ENCODE measurements at regions not wholly inside any gene's neighbourhood (a gene's known extent, or its start where the extent isn't known, plus 50 kb on each side); places are given as distances from the start of the nearest gene placed in this dataset.

DNA sequence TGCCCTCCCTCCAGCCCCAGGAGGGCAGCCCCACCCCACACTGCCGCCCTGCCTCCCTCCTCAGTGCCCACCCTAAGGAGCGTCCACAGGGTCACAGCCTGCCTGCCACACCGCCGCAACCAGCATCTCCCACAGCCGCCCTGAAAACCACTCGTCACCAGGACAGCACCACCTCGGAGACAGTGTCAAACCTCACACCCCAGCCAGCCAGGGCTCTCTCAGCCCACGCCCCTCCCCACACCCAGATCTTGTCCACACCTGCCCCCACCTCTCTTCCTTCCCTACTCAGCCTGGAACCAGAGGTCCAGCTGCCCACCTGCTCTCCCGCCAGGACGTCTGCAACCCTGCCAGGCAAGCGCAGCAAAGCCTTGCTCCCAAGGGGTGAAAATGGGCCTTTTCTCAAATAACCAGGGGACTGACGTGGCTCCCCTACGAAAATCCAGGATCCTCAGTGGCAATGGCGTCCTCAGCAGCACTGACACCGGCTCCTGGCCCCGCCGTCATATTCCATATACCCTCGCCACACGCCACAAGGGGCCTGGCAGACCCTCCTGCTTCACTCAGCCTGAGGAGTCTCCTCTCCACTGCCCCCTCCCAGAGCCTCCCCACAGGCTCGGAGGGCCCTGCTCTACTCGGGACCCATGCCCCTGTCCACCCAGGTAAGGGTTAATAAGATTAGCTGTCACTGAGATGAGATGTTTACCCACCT is 71.0 kb upstream of the ADAMTS2 start:
- Mint-ChIP-seq H3K4me1 (no peaks in the 10 kb centered on the region), H3K27me3 (peaks cover 12% of the 10 kb centered on the region), H3K9me3 (no peaks in the 10 kb centered on the region), H3K4me3 (no peak overlapping the region), H3K36me3 (ENCODE audit: low read depth) (no peaks in the 10 kb centered on the region), H3K27ac (no peak overlapping the region)
- TF ChIP-seq, protein P1, sequence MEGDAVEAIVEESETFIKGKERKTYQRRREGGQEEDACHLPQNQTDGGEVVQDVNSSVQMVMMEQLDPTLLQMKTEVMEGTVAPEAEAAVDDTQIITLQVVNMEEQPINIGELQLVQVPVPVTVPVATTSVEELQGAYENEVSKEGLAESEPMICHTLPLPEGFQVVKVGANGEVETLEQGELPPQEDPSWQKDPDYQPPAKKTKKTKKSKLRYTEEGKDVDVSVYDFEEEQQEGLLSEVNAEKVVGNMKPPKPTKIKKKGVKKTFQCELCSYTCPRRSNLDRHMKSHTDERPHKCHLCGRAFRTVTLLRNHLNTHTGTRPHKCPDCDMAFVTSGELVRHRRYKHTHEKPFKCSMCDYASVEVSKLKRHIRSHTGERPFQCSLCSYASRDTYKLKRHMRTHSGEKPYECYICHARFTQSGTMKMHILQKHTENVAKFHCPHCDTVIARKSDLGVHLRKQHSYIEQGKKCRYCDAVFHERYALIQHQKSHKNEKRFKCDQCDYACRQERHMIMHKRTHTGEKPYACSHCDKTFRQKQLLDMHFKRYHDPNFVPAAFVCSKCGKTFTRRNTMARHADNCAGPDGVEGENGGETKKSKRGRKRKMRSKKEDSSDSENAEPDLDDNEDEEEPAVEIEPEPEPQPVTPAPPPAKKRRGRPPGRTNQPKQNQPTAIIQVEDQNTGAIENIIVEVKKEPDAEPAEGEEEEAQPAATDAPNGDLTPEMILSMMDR (IDR thresholded peaks at IDR 0.05): no peak
- POLR2A ChIA-PET: no interaction called here
- CTCF ChIA-PET: no interaction called here
- ATAC-seq (ENCODE audit: low read depth): no peak
- no peak for DNase-seq
- intact Hi-C loops (cut with micrococcal nuclease): no loop called here

DNA sequence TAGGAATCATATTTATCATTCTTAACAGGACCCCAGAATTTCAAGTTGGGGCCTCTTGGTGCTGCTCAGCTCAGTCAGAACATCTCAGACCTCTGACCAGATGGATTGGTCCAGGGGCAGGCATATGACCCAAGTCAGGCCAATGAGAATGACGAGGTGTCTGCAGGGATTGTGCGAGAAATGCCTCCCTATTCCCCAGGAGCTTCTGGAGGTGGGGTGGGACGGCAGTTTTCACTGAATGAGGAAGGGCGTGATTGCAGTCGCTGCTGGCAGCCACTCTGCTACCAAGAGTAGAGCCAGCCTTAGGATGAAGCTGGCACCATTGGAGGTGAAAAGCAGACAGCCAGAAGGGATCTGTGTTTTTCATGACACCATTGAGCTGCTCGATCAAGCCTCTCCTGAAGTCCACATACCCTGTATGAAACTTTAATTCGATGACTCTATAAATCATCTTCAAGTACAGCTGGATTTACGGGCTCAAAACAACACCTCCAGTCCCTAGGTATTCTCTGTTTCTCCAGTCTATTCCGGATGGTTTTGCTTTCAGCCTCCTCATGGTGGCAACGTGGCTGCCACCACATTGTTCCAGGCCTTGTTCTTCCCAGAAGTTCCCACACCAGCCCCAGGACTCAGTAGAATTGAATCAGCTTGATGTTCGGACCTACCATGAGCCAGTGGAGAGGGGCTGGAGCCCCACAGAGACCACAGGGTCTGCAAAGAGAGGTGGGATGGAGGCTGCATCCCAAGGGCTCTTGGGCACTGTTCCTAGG is 70.2 kb upstream of the ADAMTS2 start:
- POLR2A ChIA-PET: no interaction called here
- Mint-ChIP-seq H3K9me3 (no peaks in the 10 kb centered on the region), H3K27me3 (peaks cover 12% of the 10 kb centered on the region), H3K4me3 (no peak overlapping the region), H3K27ac (no peak overlapping the region), H3K36me3 (ENCODE audit: low read depth) (no peaks in the 10 kb centered on the region), H3K4me1 (no peaks in the 10 kb centered on the region)
- DNase-seq (no peak), ATAC-seq (ENCODE audit: low read depth) (no peak)
- TF ChIP-seq, protein P1 (IDR thresholded peaks at IDR 0.05): no peak
- CTCF ChIA-PET: no interaction called here
- intact Hi-C loops (cut with micrococcal nuclease): no loop called here

DNA sequence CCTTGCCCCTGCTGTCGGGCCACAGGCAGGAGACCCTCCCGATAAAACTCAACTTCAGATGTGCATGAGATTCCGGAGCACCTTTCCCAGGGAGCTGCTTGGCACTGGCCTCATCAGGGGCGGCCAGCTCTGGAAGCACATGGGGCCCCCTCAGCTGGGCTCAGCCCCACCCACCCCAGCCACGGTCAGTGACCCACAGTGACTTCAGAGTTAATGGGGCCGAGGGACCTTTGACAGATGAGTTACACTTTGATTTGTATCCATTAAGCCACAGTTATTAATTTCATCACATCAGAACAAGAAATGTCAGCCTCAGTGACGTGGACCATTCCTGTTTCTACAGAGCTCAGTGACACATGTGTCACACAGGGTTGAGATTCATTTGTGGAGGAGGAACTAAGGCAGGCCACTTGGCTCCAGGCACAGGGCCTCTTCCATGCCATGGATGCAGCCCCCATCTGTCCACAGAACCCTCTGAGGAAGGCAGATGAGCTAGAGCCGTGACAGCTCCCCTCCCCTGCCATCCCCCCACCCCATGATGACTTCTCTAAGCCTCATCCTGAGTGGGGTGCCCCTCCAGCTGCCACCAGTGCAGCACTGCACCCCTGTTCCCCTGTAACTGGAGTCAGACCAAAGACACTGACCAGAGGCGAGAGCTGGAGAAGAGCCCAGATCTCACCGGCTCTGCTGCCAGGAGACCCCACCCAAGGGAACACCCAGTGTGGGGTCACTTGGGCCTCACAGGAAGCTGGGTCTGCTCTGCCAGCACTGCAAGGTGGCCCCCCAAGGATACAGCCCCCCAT is 69.4 kb upstream of the ADAMTS2 start:
- Mint-ChIP-seq H3K27me3 (peaks cover 12% of the 10 kb centered on the region), H3K4me1 (no peaks in the 10 kb centered on the region), H3K36me3 (ENCODE audit: low read depth) (no peaks in the 10 kb centered on the region), H3K27ac (no peak overlapping the region), H3K9me3 (no peaks in the 10 kb centered on the region), H3K4me3 (no peak overlapping the region)
- ATAC-seq (ENCODE audit: low read depth): no peak
- no peak for DNase-seq
- CTCF ChIA-PET: no interaction called here
- intact Hi-C loops (cut with micrococcal nuclease): no loop called here
- TF ChIP-seq, protein P1 (IDR thresholded peaks at IDR 0.05): no peak
- POLR2A ChIA-PET: no interaction called here

DNA sequence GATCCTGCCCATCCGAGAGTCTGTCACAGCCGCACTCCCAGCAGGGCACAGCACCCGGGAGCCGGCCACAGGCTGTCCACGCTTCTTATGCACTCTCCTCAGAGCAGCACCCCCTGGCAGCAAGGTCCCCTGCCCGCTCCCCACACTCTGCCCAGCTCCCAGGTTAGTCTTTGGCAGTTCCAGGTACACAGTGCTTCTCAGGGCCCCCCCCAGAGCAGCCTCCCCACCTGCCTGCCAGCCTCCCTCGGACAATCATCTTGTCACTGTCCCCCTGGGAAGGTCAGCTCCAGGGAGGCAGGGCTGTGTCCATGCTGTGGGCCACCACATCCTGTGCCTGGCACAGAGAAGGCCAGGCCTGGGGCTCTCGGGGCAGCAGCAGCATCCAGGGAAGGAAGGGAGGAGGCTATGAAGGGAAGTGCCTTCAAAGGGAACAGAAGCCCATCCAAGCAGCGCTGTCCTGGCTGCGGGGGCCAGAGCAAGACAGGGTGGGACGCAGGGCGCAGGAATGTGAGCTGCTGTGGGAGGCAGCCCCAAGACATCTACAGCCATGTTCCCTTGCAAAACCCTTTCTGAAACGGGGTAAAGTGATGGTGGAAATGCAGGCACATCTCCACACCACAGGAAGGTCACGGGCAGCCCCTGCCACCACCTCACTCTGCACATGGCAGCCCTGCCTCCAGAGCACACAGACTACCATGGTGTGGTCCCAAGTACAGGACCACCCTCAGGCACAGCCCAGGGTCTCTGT is 68.6 kb upstream of the ADAMTS2 start:
- ChIA-PET POLR2A (no interaction called here), CTCF (no interaction called here)
- Mint-ChIP-seq H3K36me3 (ENCODE audit: low read depth) (no peaks in the 10 kb centered on the region), H3K4me1 (no peaks in the 10 kb centered on the region), H3K4me3 (no peak overlapping the region), H3K27me3 (peaks cover 12% of the 10 kb centered on the region), H3K27ac (no peak overlapping the region), H3K9me3 (no peaks in the 10 kb centered on the region)
- TF ChIP-seq, protein P1 (IDR thresholded peaks at IDR 0.05): no peak
- DNase-seq (no peak), ATAC-seq (ENCODE audit: low read depth) (no peak)
- intact Hi-C loops (cut with micrococcal nuclease): no loop called here

Measured in activated B cell treated with CpG ODN at 0.5 μM for 24 hours (primary cell).